HFFc6 (cell line): ENCODE measurements at regions not wholly inside any gene's neighbourhood (a gene's known extent, or its start where the extent isn't known, plus 50 kb on each side); places are given as distances from the start of the nearest gene placed in this dataset.

Source experiments
- DNase-seq: peaks from one replicate; pipeline ENCODE4 v3.0.0-alpha.2; 2018
- H3K27ac Mint-ChIP-seq: 2 replicates; pipeline ENCODE4 v1.8.0; 2020; ENCODE audit warnings: mild to moderate bottlenecking, mixed read lengths
- H3K27me3 Mint-ChIP-seq: 2 replicates; pipeline ENCODE4 v1.8.0; 2021; ENCODE audit warnings: mild to moderate bottlenecking, moderate library complexity, mixed read lengths; ENCODE audit not compliant: insufficient read depth
- H3K36me3 Mint-ChIP-seq: 2 replicates; pipeline ENCODE4 v1.8.0; 2021; ENCODE audit warnings: low read depth, mixed read lengths
- H3K4me1 Mint-ChIP-seq: 2 replicates; pipeline ENCODE4 v1.8.0; 2020; ENCODE audit warnings: low read depth, mixed read lengths
- H3K4me3 Mint-ChIP-seq: 2 replicates; pipeline ENCODE4 v1.8.0; 2020; ENCODE audit warnings: mild to moderate bottlenecking, moderate library complexity, mixed read lengths
- H3K9me3 Mint-ChIP-seq: 2 replicates; pipeline ENCODE4 v1.8.0; 2020; ENCODE audit warnings: mild to moderate bottlenecking, mixed read lengths
- CTCF ChIP-seq: fragments of 200-600 bp; sonication (generic); IDR thresholded peaks from 2 replicates; pipeline ENCODE4 v1.5.0; 2021; ENCODE audit warnings: antibody characterized with exemption, mild to moderate bottlenecking

- no peaks in the 10 kb centered on the region for H3K4me1 Mint-ChIP-seq
- TF ChIP-seq CTCF, result no peak
- H3K27me3 Mint-ChIP-seq, result no peaks in the 10 kb centered on the region
- DNase-seq, result no peak
- H3K4me3 Mint-ChIP-seq, result no peak overlapping the region
- H3K36me3 Mint-ChIP-seq, result peaks cover 6% of the 10 kb centered on the region; the same call in 1 of the 2 replicates
- H3K9me3 Mint-ChIP-seq, result peaks cover 23% of the 10 kb centered on the region
- no peak overlapping the region for H3K27ac Mint-ChIP-seq
Measured at GRCh38 chr13:88360761-88361160, 689.6 kb downstream of the SLITRK5 start.

- H3K9me3 Mint-ChIP-seq, result peaks cover 26% of the 10 kb centered on the region
- no peaks in the 10 kb centered on the region for H3K36me3 Mint-ChIP-seq
- no peak overlapping the region for H3K4me3 Mint-ChIP-seq
- TF ChIP-seq CTCF, result no peak
- no peaks in the 10 kb centered on the region for H3K27me3 Mint-ChIP-seq
- H3K27ac Mint-ChIP-seq, result no peak overlapping the region
- DNase-seq, result no peak
- no peaks in the 10 kb centered on the region for H3K4me1 Mint-ChIP-seq
Measured at GRCh38 chr13:88369866-88370265, 698.7 kb downstream of the SLITRK5 start.

DNA sequence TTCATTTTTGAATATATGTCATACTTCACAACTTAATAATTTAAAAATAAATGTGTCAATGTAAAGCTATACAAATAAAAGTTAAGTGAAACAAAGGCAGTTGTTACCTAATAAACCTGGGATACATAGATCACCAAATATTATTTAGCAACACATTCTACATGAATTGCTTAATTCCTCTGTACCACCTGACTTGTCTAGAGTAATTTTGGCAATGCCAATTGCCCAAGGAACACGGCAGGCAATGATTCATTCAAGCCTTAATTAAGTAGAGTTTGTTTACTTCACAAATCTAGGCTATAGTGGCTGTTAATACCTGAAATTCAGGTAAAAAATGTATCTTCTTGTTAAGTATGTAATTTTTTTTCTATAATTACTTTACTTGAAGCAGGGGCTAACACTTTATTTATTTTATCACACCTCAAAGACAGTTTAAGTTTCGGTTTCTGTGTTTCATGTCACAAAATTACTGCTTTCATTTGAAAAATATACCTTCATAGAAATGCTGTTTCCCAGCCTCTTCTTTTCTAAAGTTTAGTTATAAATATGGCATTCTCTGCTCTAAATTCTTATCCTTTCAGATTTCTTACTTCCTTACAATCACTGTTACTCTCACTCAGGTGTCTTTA, 705.7 kb downstream of the SLITRK5 start:
- Mint-ChIP-seq H3K27me3 (no peaks in the 10 kb centered on the region), H3K36me3 (no peaks in the 10 kb centered on the region), H3K9me3 (peaks cover 26% of the 10 kb centered on the region), H3K27ac (no peak overlapping the region), H3K4me3 (no peak overlapping the region), H3K4me1 (no peaks in the 10 kb centered on the region)
- DNase-seq, result no peak
- TF ChIP-seq CTCF, result no peak

GRCh38 chr13:88377852-88378251, 706.7 kb downstream of the SLITRK5 start:
- DNase-seq, result no peak
- no peaks in the 10 kb centered on the region for H3K36me3 Mint-ChIP-seq
- H3K27ac Mint-ChIP-seq, result no peak overlapping the region
- peaks cover 21% of the 10 kb centered on the region for H3K9me3 Mint-ChIP-seq
- no peak for TF ChIP-seq CTCF
- no peak overlapping the region for H3K4me3 Mint-ChIP-seq
- no peaks in the 10 kb centered on the region for H3K27me3 Mint-ChIP-seq
- H3K4me1 Mint-ChIP-seq, result no peaks in the 10 kb centered on the region

GRCh38 chr13:88384542-88384941, 713.4 kb downstream of the SLITRK5 start:
- no peaks in the 10 kb centered on the region for H3K27me3 Mint-ChIP-seq
- H3K9me3 Mint-ChIP-seq, result peaks cover 39% of the 10 kb centered on the region
- no peaks in the 10 kb centered on the region for H3K36me3 Mint-ChIP-seq
- no peak for DNase-seq
- no peak overlapping the region for H3K4me3 Mint-ChIP-seq
- no peak for TF ChIP-seq CTCF
- no peaks in the 10 kb centered on the region for H3K4me1 Mint-ChIP-seq
- no peak overlapping the region for H3K27ac Mint-ChIP-seq

GRCh38 chr13:88395804-88396203, 724.6 kb downstream of the SLITRK5 start:
- Mint-ChIP-seq H3K4me3 (no peak overlapping the region), H3K27me3 (no peaks in the 10 kb centered on the region), H3K36me3 (no peaks in the 10 kb centered on the region), H3K9me3 (peaks cover 28% of the 10 kb centered on the region), H3K27ac (no peak overlapping the region), H3K4me1 (no peaks in the 10 kb centered on the region)
- no peak for DNase-seq
- TF ChIP-seq CTCF, result no peak
